ENCODE measurements at regions not wholly inside any gene's neighbourhood (a gene's known extent, or its start where the extent isn't known, plus 50 kb on each side); places are given as distances from the start of the nearest gene placed in this dataset.

DNA sequence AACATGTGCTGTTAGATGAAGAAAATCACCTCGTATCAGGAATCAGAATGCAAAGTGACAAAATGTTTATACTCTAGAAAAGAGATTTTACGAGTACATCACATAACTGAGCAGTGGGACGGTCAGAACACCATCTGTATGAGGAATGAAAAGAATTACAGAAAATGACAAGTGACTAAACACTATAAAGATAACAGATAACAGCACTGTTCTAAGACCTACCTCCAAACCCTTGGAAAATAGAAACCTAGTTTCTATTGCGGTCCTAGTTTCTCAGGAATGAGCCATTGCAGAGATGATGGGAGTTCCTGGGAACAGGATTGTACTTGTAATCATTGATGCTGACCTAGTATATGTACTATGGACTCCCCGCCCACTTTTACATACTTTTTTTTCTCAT, 839.4 kb upstream of the ADAMTS5 start:
- intact Hi-C loops (cut with micrococcal nuclease) = no loop called here
- TF ChIP-seq, protein P1, sequence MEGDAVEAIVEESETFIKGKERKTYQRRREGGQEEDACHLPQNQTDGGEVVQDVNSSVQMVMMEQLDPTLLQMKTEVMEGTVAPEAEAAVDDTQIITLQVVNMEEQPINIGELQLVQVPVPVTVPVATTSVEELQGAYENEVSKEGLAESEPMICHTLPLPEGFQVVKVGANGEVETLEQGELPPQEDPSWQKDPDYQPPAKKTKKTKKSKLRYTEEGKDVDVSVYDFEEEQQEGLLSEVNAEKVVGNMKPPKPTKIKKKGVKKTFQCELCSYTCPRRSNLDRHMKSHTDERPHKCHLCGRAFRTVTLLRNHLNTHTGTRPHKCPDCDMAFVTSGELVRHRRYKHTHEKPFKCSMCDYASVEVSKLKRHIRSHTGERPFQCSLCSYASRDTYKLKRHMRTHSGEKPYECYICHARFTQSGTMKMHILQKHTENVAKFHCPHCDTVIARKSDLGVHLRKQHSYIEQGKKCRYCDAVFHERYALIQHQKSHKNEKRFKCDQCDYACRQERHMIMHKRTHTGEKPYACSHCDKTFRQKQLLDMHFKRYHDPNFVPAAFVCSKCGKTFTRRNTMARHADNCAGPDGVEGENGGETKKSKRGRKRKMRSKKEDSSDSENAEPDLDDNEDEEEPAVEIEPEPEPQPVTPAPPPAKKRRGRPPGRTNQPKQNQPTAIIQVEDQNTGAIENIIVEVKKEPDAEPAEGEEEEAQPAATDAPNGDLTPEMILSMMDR (IDR thresholded peaks at IDR 0.05) = no peak
- TF ChIP-seq EZH2 (IDR thresholded peaks at IDR 0.05; ENCODE audit: borderline replicate concordance, insufficient read depth, low read depth, low read length, poor library complexity, severe bottlenecking) = no peak
- POLR2A ChIA-PET = no interaction called here
- H3K27ac Mint-ChIP-seq = no peak overlapping the region
- no peak overlapping the region for H2AFZ ChIP-seq (ENCODE audit: insufficient read depth, low read depth, low read length, poor library complexity, severe bottlenecking)
- ATAC-seq (ENCODE audit: low read depth) = no peak
- no peaks in the 10 kb centered on the region for H4K20me1 ChIP-seq (ENCODE audit: control insufficient read depth, insufficient read depth, low read length, poor library complexity, severe bottlenecking)
- no peak overlapping the region for H3K9ac ChIP-seq (ENCODE audit: low read length)
- H3K4me1 ChIP-seq (ENCODE audit: control insufficient read depth in 2 of 2, insufficient read depth in 2 of 2, low read length in 2 of 2) = no peaks in the 10 kb centered on the region
- no peak for DNase-seq
- H3K27me3 Mint-ChIP-seq = no peaks in the 10 kb centered on the region
- H3K79me2 ChIP-seq (ENCODE audit: control insufficient read depth, insufficient read depth, low read length) = no peaks in the 10 kb centered on the region
- WGBS (ENCODE audit: insufficient coverage) = no CpG with 5 or more reads among the region's 5 CpGs
- H3K27me3 ChIP-seq (replicated peaks in 1 of 4; ENCODE audit: control extremely low read depth in 1 of 4, control insufficient read depth in 3 of 4, insufficient read depth in 4 of 4, low read length in 3 of 4) = no peaks in the 10 kb centered on the region
- no peak overlapping the region for H3K4me3 Mint-ChIP-seq
- CTCF ChIA-PET = no interaction called here
- no peak overlapping the region for H3K4me2 ChIP-seq (replicated peaks; ENCODE audit: low read depth, low read length, poor library complexity, severe bottlenecking)
- no peak overlapping the region for H3K27ac ChIP-seq (ENCODE audit: low read length in 2 of 2)
- H3K4me3 ChIP-seq (ENCODE audit: control extremely low read depth in 1 of 5, extremely low read depth in 1 of 5, insufficient read depth in 1 of 5, low read depth in 2 of 5, low read length in 4 of 5) = no peak overlapping the region
- no peaks in the 10 kb centered on the region for H3K4me1 Mint-ChIP-seq
- H3K9me3 Mint-ChIP-seq (ENCODE audit: insufficient read depth) = no peaks in the 10 kb centered on the region
- H3K9me3 ChIP-seq (ENCODE audit: control extremely low read depth in 1 of 3, control insufficient read depth in 2 of 3, insufficient read depth in 1 of 3, low read length in 2 of 3) = no peaks in the 10 kb centered on the region
- H3K36me3 ChIP-seq (replicated peaks in 1 of 2; ENCODE audit: control extremely low read depth in 1 of 2, control insufficient read depth in 1 of 2, extremely low read depth in 1 of 2, insufficient read depth in 2 of 2, low read length in 1 of 2) = no peaks in the 10 kb centered on the region

DNA sequence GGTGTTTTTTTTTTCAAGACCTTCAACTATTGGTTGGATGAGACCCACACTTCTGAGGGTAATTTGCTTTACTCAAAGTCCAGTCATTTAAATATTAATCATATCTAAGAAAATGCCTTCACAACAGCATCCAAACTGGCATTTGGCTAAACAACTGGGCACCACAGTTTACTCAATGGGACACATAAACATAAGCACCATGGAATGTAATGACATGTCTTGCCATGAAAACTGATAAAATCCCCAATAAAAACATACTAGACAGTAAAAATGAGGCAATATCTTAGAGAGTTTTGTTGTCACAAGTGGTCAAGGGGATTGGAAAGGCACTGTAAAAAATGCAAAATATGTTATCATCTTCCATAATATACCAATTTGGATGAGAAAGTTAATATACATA, 838.8 kb upstream of the ADAMTS5 start:
- no peaks in the 10 kb centered on the region for H3K36me3 ChIP-seq (replicated peaks in 1 of 2; ENCODE audit: control extremely low read depth in 1 of 2, control insufficient read depth in 1 of 2, extremely low read depth in 1 of 2, insufficient read depth in 2 of 2, low read length in 1 of 2)
- Mint-ChIP-seq H3K27me3 (no peaks in the 10 kb centered on the region), H3K4me3 (no peak overlapping the region), H3K9me3 (ENCODE audit: insufficient read depth) (no peaks in the 10 kb centered on the region), H3K4me1 (no peaks in the 10 kb centered on the region), H3K27ac (no peak overlapping the region)
- H3K9me3 ChIP-seq (ENCODE audit: control extremely low read depth in 1 of 3, control insufficient read depth in 2 of 3, insufficient read depth in 1 of 3, low read length in 2 of 3) = no peaks in the 10 kb centered on the region
- ChIA-PET POLR2A (no interaction called here), CTCF (no interaction called here)
- no peak overlapping the region for H3K4me2 ChIP-seq (replicated peaks; ENCODE audit: low read depth, low read length, poor library complexity, severe bottlenecking)
- DNase-seq (no peak), ATAC-seq (ENCODE audit: low read depth) (no peak)
- H3K27me3 ChIP-seq (replicated peaks in 1 of 4; ENCODE audit: control extremely low read depth in 1 of 4, control insufficient read depth in 3 of 4, insufficient read depth in 4 of 4, low read length in 3 of 4) = no peaks in the 10 kb centered on the region
- H3K79me2 ChIP-seq (ENCODE audit: control insufficient read depth, insufficient read depth, low read length) = no peaks in the 10 kb centered on the region
- TF ChIP-seq, protein P1 (IDR thresholded peaks at IDR 0.05) = no peak
- TF ChIP-seq EZH2 (IDR thresholded peaks at IDR 0.05; ENCODE audit: borderline replicate concordance, insufficient read depth, low read depth, low read length, poor library complexity, severe bottlenecking) = no peak
- H4K20me1 ChIP-seq (ENCODE audit: control insufficient read depth, insufficient read depth, low read length, poor library complexity, severe bottlenecking) = no peaks in the 10 kb centered on the region
- no peaks in the 10 kb centered on the region for H3K4me1 ChIP-seq (ENCODE audit: control insufficient read depth in 2 of 2, insufficient read depth in 2 of 2, low read length in 2 of 2)
- H2AFZ ChIP-seq (ENCODE audit: insufficient read depth, low read depth, low read length, poor library complexity, severe bottlenecking) = no peak overlapping the region
- H3K9ac ChIP-seq (ENCODE audit: low read length) = no peak overlapping the region
- intact Hi-C loops (cut with micrococcal nuclease) = no loop called here
- H3K27ac ChIP-seq (ENCODE audit: low read length in 2 of 2) = no peak overlapping the region
- H3K4me3 ChIP-seq (ENCODE audit: control extremely low read depth in 1 of 5, extremely low read depth in 1 of 5, insufficient read depth in 1 of 5, low read depth in 2 of 5, low read length in 4 of 5) = no peak overlapping the region
